PC-9 (cell line): ENCODE measurements at regions not wholly inside any gene's neighbourhood (a gene's known extent, or its start where the extent isn't known, plus 50 kb on each side); places are given as distances from the start of the nearest gene placed in this dataset.

Experiments used
- EZH2 ChIP-seq: fragments of 200-600 bp; sonication (generic); IDR thresholded peaks from 2 replicates; pipeline ENCODE4 v1.8.0; 2017; ENCODE audit warnings: antibody characterized with exemption, low read depth
- TF ChIP-seq, protein P1 (sequence below): fragments of 200-600 bp; sonication (generic); conservative IDR thresholded peaks from 2 replicates; pipeline ENCODE4 v1.6.1; 2017; ENCODE audit warnings: mixed run types, antibody characterized with exemption, mild to moderate bottlenecking, moderate library complexity

DNA sequence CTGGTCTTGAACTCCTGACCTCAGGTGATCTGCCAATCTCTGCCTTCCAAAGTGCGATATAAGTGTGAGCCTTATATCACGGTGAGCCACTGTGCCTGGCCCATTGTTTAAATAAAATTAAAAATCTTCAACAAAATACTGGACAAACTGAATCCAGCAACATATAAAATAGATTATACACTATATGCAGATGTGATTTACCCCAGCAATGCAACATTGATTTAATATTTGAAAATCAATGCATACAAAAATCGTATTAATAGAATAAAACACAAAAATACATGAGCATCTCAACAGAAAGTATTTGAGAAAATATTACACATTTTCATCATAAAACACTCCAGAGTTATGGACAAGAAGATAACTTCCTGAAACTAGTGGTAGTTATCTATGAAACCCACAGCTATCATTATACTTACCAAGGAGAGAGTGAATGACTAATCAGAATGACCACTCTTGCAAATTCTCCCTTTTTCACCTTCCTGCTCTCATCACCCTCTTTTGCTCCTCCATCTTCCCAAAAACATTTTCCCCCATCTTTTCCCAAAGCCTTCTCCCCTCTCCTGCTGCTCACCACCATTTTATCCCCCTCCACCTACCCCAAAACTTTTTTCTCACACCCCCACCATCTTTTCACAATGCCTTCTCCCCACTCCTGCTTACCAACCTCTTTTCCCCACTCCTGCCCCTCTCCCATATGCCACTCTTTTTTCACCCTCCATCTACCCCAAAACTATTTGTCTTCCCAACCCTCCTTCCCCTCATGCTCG lies 122.1 kb upstream of the VPREB1 start:
- TF ChIP-seq, protein P1, sequence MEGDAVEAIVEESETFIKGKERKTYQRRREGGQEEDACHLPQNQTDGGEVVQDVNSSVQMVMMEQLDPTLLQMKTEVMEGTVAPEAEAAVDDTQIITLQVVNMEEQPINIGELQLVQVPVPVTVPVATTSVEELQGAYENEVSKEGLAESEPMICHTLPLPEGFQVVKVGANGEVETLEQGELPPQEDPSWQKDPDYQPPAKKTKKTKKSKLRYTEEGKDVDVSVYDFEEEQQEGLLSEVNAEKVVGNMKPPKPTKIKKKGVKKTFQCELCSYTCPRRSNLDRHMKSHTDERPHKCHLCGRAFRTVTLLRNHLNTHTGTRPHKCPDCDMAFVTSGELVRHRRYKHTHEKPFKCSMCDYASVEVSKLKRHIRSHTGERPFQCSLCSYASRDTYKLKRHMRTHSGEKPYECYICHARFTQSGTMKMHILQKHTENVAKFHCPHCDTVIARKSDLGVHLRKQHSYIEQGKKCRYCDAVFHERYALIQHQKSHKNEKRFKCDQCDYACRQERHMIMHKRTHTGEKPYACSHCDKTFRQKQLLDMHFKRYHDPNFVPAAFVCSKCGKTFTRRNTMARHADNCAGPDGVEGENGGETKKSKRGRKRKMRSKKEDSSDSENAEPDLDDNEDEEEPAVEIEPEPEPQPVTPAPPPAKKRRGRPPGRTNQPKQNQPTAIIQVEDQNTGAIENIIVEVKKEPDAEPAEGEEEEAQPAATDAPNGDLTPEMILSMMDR, result no peak
- no peak for TF ChIP-seq EZH2
